Esophagus (tissue), 2 donors: ENCODE measurements at regions not wholly inside any gene's neighbourhood (a gene's known extent, or its start where the extent isn't known, plus 50 kb on each side); places are given as distances from the start of the nearest gene placed in this dataset.

ENCODE experiments used
- H3K27ac ChIP-seq, 2 donors: one replicate each; pipeline ENCODE4 v1.5.1; 2013; ENCODE audit warnings: low read depth in 2 of 2, mild to moderate bottlenecking in 2 of 2, inconsistent platforms in 1 of 2, low read length in 1 of 2, moderate library complexity in 1 of 2
- H3K27me3 ChIP-seq, 2 donors: one replicate each; pipeline ENCODE4 v1.6.1; 2013; ENCODE audit warnings: low read length in 2 of 2, control low read depth in 1 of 2, mild to moderate bottlenecking in 1 of 2; ENCODE audit not compliant: insufficient read depth in 2 of 2, control insufficient read depth in 1 of 2
- H3K36me3 ChIP-seq, 2 donors: one replicate each; pipeline ENCODE4 v1.6.1; 2013; ENCODE audit warnings: low read length in 1 of 2; ENCODE audit not compliant: control insufficient read depth in 2 of 2, insufficient read depth in 2 of 2
- H3K4me1 ChIP-seq, 2 donors: one replicate each; pipeline ENCODE4 v1.6.1; 2013; ENCODE audit warnings: low read length in 1 of 2; ENCODE audit not compliant: control insufficient read depth in 2 of 2, insufficient read depth in 2 of 2
- H3K4me3 ChIP-seq, 2 donors: one replicate each; pipeline ENCODE4 v1.5.1; 2013; ENCODE audit warnings: low read length in 2 of 2, mild to moderate bottlenecking in 2 of 2, low read depth in 1 of 2, moderate library complexity in 1 of 2
- H3K9me3 ChIP-seq, 2 donors: one replicate each; pipeline ENCODE4 v1.6.1; 2013; ENCODE audit warnings: mild to moderate bottlenecking in 2 of 2, low read depth in 1 of 2, low read length in 1 of 2, moderate library complexity in 1 of 2; ENCODE audit not compliant: control insufficient read depth in 2 of 2, insufficient read depth in 1 of 2
- WGBS, 2 donors: extraction: QIAGEN DNeasy Blood & Tissue Kit; methylation state at CpG; one replicate each; pipeline ENCODE4 v1.1.7; 2013; 5-methylcytosine and 5-hydroxymethylcytosine counted together
- donor health status: healthy with polysubstance abuse.
- donor health status: Bipolar disorder and iron deficiency.

DNA sequence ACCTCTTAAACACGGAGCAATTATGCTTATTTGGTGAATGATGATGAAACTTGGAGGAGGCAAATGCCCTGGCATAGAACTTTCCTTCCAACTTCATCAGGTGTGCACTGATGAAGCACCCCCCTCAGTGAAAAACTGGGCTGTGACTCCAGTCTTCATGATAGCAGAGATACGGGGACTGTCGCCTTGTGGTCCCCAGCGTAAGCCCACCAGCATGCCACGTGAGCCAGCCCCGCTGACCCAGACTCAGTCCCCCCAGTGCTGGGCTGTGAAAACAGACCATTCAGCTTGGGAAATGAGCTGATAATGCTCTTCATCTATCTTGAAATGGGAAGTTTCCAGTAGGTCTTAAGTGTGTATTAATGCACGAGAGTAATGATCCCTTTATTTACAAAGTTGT lies 177.0 kb downstream of the SNX10 start:
- H3K27ac ChIP-seq: no peak overlapping the region
- no peaks in the 10 kb centered on the region for H3K36me3 ChIP-seq
- H3K9me3 ChIP-seq: no peaks in the 10 kb centered on the region
- H3K4me3 ChIP-seq: no peak overlapping the region
- 88% methylated on average over 7 of the region's 7 CpGs for WGBS, 2 donors
- no peaks in the 10 kb centered on the region for H3K4me1 ChIP-seq
- H3K27me3 ChIP-seq: no peaks in the 10 kb centered on the region

DNA sequence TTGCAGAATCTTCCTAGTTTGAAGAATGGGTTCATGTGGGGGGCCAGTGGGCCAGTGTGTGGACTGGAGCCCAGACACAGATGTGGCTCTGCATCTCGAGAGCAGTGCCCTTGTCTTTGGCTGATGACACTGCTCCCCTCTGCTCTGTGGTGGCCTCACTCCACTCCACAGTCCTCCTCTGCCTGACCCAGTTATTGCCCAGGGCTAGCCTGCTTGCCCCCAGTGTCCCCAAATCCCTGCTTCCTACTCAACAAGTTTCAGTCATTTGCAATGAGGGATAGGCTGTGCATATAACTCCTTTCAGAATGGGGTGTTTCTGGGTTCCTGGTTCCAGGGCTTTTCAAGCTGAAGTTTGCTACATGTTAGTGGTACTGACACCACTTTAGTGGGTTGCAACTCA lies 177.5 kb downstream of the SNX10 start:
- Histone ChIP-seq H3K4me1 (no peaks in the 10 kb centered on the region), H3K27ac (no peak overlapping the region), H3K9me3 (no peaks in the 10 kb centered on the region), H3K4me3 (no peak overlapping the region), H3K36me3 (no peaks in the 10 kb centered on the region), H3K27me3 (no peaks in the 10 kb centered on the region)
- WGBS, 2 donors: 77 to 84% methylated on average over 1 of the region's 1 CpG

DNA sequence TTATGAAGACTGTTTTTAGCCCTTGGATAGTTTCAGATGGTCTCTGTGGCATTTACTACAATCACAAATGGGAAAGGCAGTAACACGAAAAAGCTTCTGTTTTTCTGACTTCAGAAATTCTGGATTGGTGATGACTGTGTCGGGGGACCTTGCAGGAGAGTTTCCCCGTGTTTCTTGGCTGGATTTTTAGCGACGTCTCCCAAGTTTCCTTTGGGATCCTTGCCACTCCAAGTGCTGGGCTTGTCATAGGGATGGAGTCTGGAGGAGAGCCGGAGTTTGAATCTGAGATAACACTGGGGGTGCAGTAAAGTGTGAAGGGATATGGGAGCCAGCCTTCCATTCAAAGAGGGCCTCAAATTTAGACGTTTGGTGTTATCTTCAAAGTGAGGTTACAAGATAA lies 179.0 kb downstream of the SNX10 start:
- no peak overlapping the region for H3K27ac ChIP-seq
- no peaks in the 10 kb centered on the region for H3K27me3 ChIP-seq
- WGBS, 2 donors: 77% methylated on average over 7 of the region's 7 CpGs
- no peaks in the 10 kb centered on the region for H3K9me3 ChIP-seq
- no peaks in the 10 kb centered on the region for H3K4me1 ChIP-seq
- no peak overlapping the region for H3K4me3 ChIP-seq
- H3K36me3 ChIP-seq: no peaks in the 10 kb centered on the region

DNA sequence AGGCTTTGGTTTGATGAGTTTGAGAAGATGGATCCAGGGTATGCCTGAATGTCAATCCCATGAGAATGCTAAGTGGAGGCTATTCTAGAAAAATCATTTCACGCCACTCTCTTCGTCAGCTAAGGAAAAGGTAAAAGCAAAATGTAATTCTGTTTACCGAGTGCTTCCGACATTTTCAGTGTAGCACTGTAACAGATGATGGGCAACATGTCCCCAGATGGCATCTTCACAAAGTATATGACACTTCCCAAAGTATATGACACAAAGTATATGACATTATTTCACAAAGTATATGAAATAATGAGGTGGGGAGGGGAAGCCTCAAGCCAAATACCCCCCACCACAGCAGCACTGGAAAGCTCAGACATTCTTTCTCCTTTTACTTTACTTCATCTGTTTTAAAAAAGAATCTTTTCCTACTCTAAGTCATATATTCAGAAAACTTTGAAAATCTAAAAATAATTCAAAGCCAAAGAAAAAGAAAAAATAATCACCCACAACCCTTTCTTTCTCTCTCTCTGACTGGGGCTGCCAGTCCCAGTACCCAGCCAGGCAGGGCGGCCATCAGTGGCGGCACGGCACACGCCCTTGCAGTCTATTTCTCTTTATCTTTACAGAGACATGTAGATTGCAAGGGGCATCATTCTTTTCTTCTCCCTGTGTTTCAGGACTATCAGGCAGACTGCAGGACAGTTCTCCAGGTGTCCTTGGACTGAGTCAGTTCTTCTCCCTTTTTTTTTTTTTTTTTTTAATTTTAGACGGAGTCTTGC lies 179.8 kb downstream of the SNX10 start:
- Histone ChIP-seq H3K9me3 (no peaks in the 10 kb centered on the region), H3K27me3 (no peaks in the 10 kb centered on the region), H3K4me3 (no peak overlapping the region), H3K27ac (no peak overlapping the region), H3K4me1 (no peaks in the 10 kb centered on the region), H3K36me3 (no peaks in the 10 kb centered on the region)
- 93 to 95% methylated on average over 9 of the region's 9 CpGs for WGBS, 2 donors

DNA sequence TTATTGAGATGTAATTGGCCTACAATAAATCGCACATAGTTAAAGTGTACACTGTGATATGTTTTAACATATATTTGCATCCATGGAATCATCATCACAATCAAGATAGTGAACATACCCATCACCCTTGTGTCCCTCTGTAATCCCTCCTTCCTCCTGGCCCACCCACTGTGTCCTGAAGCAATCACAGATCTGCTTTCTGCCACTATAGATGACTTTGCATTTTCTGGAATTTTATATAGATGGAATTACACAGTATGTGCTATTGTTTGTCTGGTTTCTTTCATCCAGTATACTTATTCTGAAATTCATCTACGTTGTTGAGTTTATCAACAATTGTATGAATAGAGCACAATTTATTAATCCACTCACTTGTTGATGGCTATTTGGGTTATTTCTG lies 181.3 kb downstream of the SNX10 start:
- H3K27ac ChIP-seq: no peak overlapping the region
- WGBS, 2 donors: 88 to 89% methylated on average over 2 of the region's 2 CpGs

DNA sequence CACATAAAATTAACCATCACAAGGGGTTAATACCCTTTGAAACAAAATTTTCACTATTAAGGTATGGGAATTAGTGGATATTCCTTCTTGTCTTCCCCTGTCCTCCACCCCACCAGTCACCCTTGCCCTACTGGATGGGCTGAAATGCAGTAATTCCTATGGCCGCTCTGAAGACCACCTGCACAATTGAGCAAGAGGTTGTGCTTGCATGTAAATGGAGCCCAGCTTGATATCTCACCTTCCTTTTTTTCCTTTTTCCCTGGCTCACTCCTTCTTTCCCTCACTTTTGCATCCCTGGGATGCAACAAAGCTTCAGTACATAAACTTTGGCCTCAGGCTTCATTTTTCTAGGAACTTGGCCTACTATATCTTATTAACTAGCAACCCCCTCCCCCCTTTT lies 184.6 kb downstream of the SNX10 start:
- Histone ChIP-seq H3K27me3 (peaks cover 0 to 4% of the 10 kb centered on the region in 2 donors), H3K4me3 (no peak overlapping the region), H3K27ac (no peak overlapping the region), H3K9me3 (no peaks in the 10 kb centered on the region), H3K36me3 (no peaks in the 10 kb centered on the region), H3K4me1 (no peaks in the 10 kb centered on the region)
- 94 to 98% methylated on average over 1 of the region's 1 CpG for WGBS, 2 donors

More for the DNA sequence above, 181.3 kb downstream of the SNX10 start:
- Histone ChIP-seq H3K4me3 (no peak overlapping the region), H3K36me3 (no peaks in the 10 kb centered on the region), H3K9me3 (no peaks in the 10 kb centered on the region), H3K4me1 (no peaks in the 10 kb centered on the region), H3K27me3 (no peaks in the 10 kb centered on the region)

DNA sequence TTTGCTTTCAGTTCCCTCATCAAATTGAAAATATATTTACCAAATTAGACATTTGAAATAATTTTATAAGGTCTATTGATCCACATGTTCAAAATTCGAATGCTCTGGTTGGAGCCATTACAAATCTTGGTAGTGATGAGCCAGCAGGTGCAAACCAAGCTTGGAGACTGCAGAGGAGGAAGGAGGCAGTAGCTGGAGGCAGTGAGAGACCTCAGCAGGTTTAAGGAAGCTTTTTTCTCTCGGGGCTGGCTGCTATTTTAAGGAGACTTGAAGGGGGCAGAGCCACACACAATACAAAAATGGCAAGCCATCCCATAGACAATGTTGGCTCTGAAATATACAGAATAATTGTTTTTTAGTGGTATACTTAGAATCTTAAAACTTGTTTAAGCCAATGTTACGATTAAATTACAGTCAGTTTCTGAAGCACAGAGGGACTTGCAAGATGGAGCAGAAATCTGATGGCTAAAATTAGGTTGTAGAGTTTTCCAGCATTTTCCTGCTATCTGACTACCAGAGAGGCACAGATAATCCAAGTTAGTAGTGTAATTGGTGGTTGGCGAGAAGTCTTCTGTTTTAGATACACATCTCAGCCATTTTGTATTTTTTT lies 185.8 kb downstream of the SNX10 start:
- Histone ChIP-seq H3K36me3 (no peaks in the 10 kb centered on the region), H3K27me3 (peaks cover 0 to 4% of the 10 kb centered on the region in 2 donors), H3K9me3 (no peaks in the 10 kb centered on the region), H3K27ac (no peak overlapping the region), H3K4me1 (no peaks in the 10 kb centered on the region), H3K4me3 (no peak overlapping the region)
- WGBS, 2 donors: 71 to 72% methylated on average over 4 of the region's 4 CpGs

DNA sequence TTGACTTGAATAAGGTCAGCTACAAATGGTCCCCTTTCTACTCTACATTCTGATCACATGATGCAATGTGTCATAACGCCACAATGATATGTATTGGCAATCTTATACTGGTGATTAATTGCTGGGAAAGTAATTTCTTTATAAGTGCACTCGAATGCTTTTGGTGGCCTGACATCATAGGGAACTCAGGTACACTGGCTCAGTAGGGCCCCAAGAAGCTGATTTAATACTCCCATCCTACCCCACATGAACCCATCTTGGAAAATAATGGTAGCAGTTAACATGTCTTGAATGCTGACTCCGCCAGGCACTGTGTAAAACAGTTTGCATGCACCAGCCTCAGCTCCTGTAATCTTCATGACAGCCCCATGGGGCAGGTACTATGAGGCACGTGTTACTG lies 186.9 kb downstream of the SNX10 start:
- H3K4me3 ChIP-seq: no peak overlapping the region
- H3K27ac ChIP-seq: no peak overlapping the region
- no peaks in the 10 kb centered on the region for H3K9me3 ChIP-seq
- WGBS, 2 donors: 79 to 82% methylated on average over 4 of the region's 4 CpGs
- no peaks in the 10 kb centered on the region for H3K36me3 ChIP-seq
- H3K27me3 ChIP-seq: peaks cover 0 to 4% of the 10 kb centered on the region in 2 donors
- H3K4me1 ChIP-seq: no peaks in the 10 kb centered on the region

DNA sequence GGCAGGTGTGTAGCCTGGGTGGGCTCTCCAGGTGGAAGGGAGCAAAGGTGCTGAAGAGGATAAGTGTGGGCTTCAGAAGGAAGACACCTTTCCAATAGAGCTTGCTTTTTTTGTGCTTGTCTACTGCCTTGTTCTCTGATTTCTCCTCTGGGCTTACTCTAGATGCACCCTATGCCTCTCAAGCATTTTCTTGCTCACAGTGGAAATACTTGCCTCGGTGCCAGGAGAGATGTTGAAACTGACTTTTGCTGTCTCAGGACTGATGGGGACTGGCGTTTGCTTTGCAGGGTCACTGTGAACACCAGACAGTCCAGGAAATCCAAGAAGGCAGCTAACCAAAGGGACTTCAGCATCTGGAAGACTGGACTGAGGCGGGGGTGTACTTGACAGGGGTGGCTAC lies 187.9 kb downstream of the SNX10 start:
- no peaks in the 10 kb centered on the region for H3K9me3 ChIP-seq
- WGBS, 2 donors: 78 to 81% methylated on average over 3 of the region's 3 CpGs
- H3K4me1 ChIP-seq: no peaks in the 10 kb centered on the region
- H3K36me3 ChIP-seq: no peaks in the 10 kb centered on the region
- no peak overlapping the region for H3K27ac ChIP-seq
- H3K4me3 ChIP-seq: no peak overlapping the region
- peaks cover 0 to 4% of the 10 kb centered on the region in 2 donors for H3K27me3 ChIP-seq

DNA sequence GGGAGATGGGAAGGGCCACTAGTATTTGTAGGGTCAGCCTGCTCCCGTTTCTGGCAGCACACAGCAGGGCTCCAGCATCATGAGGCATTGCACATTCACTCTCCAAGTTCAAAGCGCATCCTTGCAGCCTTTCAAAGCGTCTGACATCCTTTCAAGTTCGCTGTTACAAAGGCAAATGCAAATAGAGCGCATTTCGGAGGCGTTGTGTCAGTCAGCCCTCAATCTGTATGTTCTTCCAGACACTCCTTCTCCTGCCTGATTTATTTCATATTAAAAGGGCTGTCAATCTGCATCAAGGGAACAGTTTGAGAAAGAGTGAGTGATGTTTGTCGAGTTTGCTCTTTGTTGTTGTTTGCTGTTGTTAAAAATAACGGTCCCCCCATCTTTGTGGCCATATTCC lies 188.5 kb downstream of the SNX10 start:
- no peak overlapping the region for H3K4me3 ChIP-seq
- peaks cover 0 to 4% of the 10 kb centered on the region in 2 donors for H3K27me3 ChIP-seq
- H3K4me1 ChIP-seq: no peaks in the 10 kb centered on the region
- 77 to 79% methylated on average over 9 of the region's 9 CpGs for WGBS, 2 donors
- no peaks in the 10 kb centered on the region for H3K9me3 ChIP-seq
- no peak overlapping the region for H3K27ac ChIP-seq
- H3K36me3 ChIP-seq: no peaks in the 10 kb centered on the region
